ENCODE measurements at regions not wholly inside any gene's neighbourhood (a gene's known extent, or its start where the extent isn't known, plus 50 kb on each side); places are given as distances from the start of the nearest gene placed in this dataset.

GRCh38 chr14:45308745-45309397, 55.9 kb upstream of the MIS18BP1 start:
- no peak for ATAC-seq
- no peak for TF ChIP-seq ZFP30 (CRISPR knock-in tag; IDR thresholded peaks at IDR 0.05)
- TF ChIP-seq TOX (CRISPR knock-in tag; IDR thresholded peaks at IDR 0.05; ENCODE audit: borderline replicate concordance), result no peak
- no peak for TF ChIP-seq OSR1 (CRISPR knock-in tag; IDR thresholded peaks at IDR 0.05)
- no peak for TF ChIP-seq GLIS3 (CRISPR knock-in tag; IDR thresholded peaks at IDR 0.05)
- TF ChIP-seq SNAI2 (CRISPR knock-in tag; IDR thresholded peaks at IDR 0.05), result no peak
